ENCODE measurements at regions not wholly inside any gene's neighbourhood (a gene's known extent, or its start where the extent isn't known, plus 50 kb on each side); places are given as distances from the start of the nearest gene placed in this dataset.

DNA sequence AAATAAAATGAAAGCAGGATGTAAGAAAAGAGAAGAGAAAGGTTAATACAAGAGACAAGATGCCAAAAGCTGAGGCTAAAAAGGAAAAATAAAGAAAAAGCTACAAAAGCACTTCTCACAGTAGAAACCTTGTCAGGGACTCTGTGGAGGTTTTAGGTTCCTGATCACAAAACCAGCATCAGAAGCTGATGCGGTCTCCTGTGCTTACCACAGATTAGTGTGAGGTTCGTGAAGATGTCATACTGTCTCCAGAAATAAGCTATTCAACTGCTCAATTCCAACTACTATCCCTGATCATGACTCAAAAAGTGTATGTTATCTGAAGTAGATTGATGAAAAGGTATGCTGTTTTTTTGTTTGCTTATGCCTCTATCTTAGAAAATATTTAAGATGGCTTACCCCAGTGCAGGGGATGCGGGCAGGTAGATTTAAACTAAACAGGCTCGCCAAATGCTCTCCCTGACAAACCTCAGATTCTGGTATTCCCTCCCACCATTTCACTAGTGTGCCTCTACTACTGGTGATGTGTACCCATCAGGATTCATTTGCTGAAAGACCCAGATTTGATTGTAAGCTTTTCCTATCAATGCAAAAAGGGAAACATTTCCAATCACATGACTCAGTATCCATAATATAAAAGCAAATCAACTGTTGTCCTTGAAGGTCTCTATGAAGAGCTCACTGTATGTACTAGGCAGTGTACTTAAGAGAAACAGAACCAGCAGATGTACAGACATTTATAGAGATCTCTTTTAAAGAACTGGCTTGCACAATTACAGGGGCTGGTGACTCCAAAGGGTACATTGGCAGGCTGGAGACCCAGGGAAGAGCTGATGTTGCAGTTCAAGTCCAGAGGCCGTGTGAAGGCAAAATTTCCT, 169.5 kb upstream of the FOXN3 start:
- Histone ChIP-seq H3K4me1 (ENCODE audit: control insufficient read depth in 2 of 2, insufficient read depth in 2 of 2, low read length in 2 of 2) (peaks cover 24 to 38% of the 10 kb centered on the region in 2 donors), H3K27me3 (replicated peaks in 1 of 4; ENCODE audit: control extremely low read depth in 1 of 4, control insufficient read depth in 3 of 4, insufficient read depth in 4 of 4, low read length in 3 of 4) (no peaks in the 10 kb centered on the region), H3K36me3 (replicated peaks in 1 of 2; ENCODE audit: control extremely low read depth in 1 of 2, control insufficient read depth in 1 of 2, extremely low read depth in 1 of 2, insufficient read depth in 2 of 2, low read length in 1 of 2) (peaks cover 0 to 2% of the 10 kb centered on the region in 2 experiments), H3K9me3 (ENCODE audit: control extremely low read depth in 1 of 3, control insufficient read depth in 2 of 3, insufficient read depth in 1 of 3, low read length in 2 of 3) (peaks cover 0 to 5% (median 4%) of the 10 kb centered on the region in 3 donors), H4K20me1 (ENCODE audit: control insufficient read depth, insufficient read depth, low read length, poor library complexity, severe bottlenecking) (peaks cover 24% of the 10 kb centered on the region), H2AFZ (ENCODE audit: insufficient read depth, low read depth, low read length, poor library complexity, severe bottlenecking) (no peak overlapping the region), H3K9ac (ENCODE audit: low read length) (no peak overlapping the region), H3K27ac (ENCODE audit: low read length in 2 of 2) (no peak overlapping the region), H3K4me3 (ENCODE audit: control extremely low read depth in 1 of 5, extremely low read depth in 1 of 5, insufficient read depth in 1 of 5, low read depth in 2 of 5, low read length in 4 of 5) (no peak overlapping the region), H3K79me2 (ENCODE audit: control insufficient read depth, insufficient read depth, low read length) (peaks cover 66% of the 10 kb centered on the region), H3K4me2 (replicated peaks; ENCODE audit: low read depth, low read length, poor library complexity, severe bottlenecking) (no peak overlapping the region)
- H3K27ac Mint-ChIP-seq: no peak overlapping the region
- no peak overlapping the region for H3K4me3 Mint-ChIP-seq
- ChIA-PET CTCF (no interaction called here), POLR2A (no interaction called here)
- no peak for ATAC-seq (ENCODE audit: low read depth)
- H3K9me3 Mint-ChIP-seq (ENCODE audit: insufficient read depth): peaks cover 2% of the 10 kb centered on the region
- DNase-seq: no peak
- 100% methylated on average over 2 of the region's 5 CpGs for WGBS (ENCODE audit: insufficient coverage)
- no peaks in the 10 kb centered on the region for H3K27me3 Mint-ChIP-seq
- intact Hi-C loops (cut with micrococcal nuclease): no loop called here
- H3K4me1 Mint-ChIP-seq: peaks cover 42% of the 10 kb centered on the region
- no peak for TF ChIP-seq EZH2 (IDR thresholded peaks at IDR 0.05; ENCODE audit: borderline replicate concordance, insufficient read depth, low read depth, low read length, poor library complexity, severe bottlenecking)
- TF ChIP-seq, protein P1, sequence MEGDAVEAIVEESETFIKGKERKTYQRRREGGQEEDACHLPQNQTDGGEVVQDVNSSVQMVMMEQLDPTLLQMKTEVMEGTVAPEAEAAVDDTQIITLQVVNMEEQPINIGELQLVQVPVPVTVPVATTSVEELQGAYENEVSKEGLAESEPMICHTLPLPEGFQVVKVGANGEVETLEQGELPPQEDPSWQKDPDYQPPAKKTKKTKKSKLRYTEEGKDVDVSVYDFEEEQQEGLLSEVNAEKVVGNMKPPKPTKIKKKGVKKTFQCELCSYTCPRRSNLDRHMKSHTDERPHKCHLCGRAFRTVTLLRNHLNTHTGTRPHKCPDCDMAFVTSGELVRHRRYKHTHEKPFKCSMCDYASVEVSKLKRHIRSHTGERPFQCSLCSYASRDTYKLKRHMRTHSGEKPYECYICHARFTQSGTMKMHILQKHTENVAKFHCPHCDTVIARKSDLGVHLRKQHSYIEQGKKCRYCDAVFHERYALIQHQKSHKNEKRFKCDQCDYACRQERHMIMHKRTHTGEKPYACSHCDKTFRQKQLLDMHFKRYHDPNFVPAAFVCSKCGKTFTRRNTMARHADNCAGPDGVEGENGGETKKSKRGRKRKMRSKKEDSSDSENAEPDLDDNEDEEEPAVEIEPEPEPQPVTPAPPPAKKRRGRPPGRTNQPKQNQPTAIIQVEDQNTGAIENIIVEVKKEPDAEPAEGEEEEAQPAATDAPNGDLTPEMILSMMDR (IDR thresholded peaks at IDR 0.05): no peak

DNA sequence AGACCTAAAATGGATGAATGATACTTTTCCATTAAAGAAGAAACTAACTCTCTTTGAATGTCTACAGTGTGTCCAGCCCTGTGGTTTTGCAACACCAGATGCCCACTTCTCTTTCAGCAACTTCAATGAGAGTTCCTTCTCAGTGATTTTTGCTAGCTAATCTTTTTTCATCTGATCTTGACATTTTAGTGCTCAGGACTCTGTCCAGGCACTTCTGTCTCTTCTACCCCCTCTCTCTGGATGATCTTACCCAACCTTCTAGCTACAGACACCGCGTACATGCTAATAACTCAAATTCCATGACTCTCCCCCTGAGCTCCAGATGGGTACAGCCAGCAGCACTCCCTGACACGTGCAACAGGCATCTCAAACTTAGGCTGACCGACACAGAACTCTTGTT, 161.1 kb upstream of the FOXN3 start:
- DNase-seq (no peak), ATAC-seq (ENCODE audit: low read depth) (no peak)
- intact Hi-C loops (cut with micrococcal nuclease): no loop called here
- Histone ChIP-seq H3K4me2 (replicated peaks; ENCODE audit: low read depth, low read length, poor library complexity, severe bottlenecking) (no peak overlapping the region), H3K79me2 (ENCODE audit: control insufficient read depth, insufficient read depth, low read length) (peaks cover 93% of the 10 kb centered on the region), H3K4me3 (ENCODE audit: control extremely low read depth in 1 of 5, extremely low read depth in 1 of 5, insufficient read depth in 1 of 5, low read depth in 2 of 5, low read length in 4 of 5) (no peak overlapping the region), H4K20me1 (ENCODE audit: control insufficient read depth, insufficient read depth, low read length, poor library complexity, severe bottlenecking) (peaks cover 23% of the 10 kb centered on the region), H3K27ac (ENCODE audit: low read length in 2 of 2) (no peak overlapping the region), H3K4me1 (ENCODE audit: control insufficient read depth in 2 of 2, insufficient read depth in 2 of 2, low read length in 2 of 2) (no peaks in the 10 kb centered on the region), H3K36me3 (replicated peaks in 1 of 2; ENCODE audit: control extremely low read depth in 1 of 2, control insufficient read depth in 1 of 2, extremely low read depth in 1 of 2, insufficient read depth in 2 of 2, low read length in 1 of 2) (peaks cover 0 to 17% of the 10 kb centered on the region in 2 experiments), H3K9me3 (ENCODE audit: control extremely low read depth in 1 of 3, control insufficient read depth in 2 of 3, insufficient read depth in 1 of 3, low read length in 2 of 3) (no peaks in the 10 kb centered on the region), H3K27me3 (replicated peaks in 1 of 4; ENCODE audit: control extremely low read depth in 1 of 4, control insufficient read depth in 3 of 4, insufficient read depth in 4 of 4, low read length in 3 of 4) (no peaks in the 10 kb centered on the region), H3K9ac (ENCODE audit: low read length) (no peak overlapping the region), H2AFZ (ENCODE audit: insufficient read depth, low read depth, low read length, poor library complexity, severe bottlenecking) (no peak overlapping the region)
- H3K9me3 Mint-ChIP-seq (ENCODE audit: insufficient read depth): no peaks in the 10 kb centered on the region
- POLR2A ChIA-PET: no interaction called here
- TF ChIP-seq EZH2 (IDR thresholded peaks at IDR 0.05; ENCODE audit: borderline replicate concordance, insufficient read depth, low read depth, low read length, poor library complexity, severe bottlenecking): no peak
- TF ChIP-seq, protein P1 (IDR thresholded peaks at IDR 0.05): no peak
- H3K4me3 Mint-ChIP-seq: no peak overlapping the region
- no peaks in the 10 kb centered on the region for H3K27me3 Mint-ChIP-seq
- 92% methylated on average over 4 of the region's 4 CpGs for WGBS (ENCODE audit: insufficient coverage)
- H3K4me1 Mint-ChIP-seq: peaks cover 13% of the 10 kb centered on the region
- CTCF ChIA-PET: no interaction called here
- peak overlapping the region; percentile 42 for H3K27ac Mint-ChIP-seq

All from B cell (primary cell).